Loucy (cell line): ENCODE measurements at regions not wholly inside any gene's neighbourhood (a gene's known extent, or its start where the extent isn't known, plus 50 kb on each side); places are given as distances from the start of the nearest gene placed in this dataset.

ENCODE experiments used
- H2AFZ ChIP-seq: fragments of 200-600 bp; sonication (generic); 2 replicates; pipeline ENCODE4 v1.6.0; 2016; ENCODE audit warnings: antibody characterized with exemption, mild to moderate bottlenecking, low read length, moderate library complexity
- H3F3A ChIP-seq: fragments of 200-600 bp; 2 replicates; pipeline ENCODE4 v1.6.0; 2016; ENCODE audit warnings: antibody characterized with exemption, low read depth, mild to moderate bottlenecking
- H3K27me3 ChIP-seq: fragments of 200-600 bp; sonication (generic); 2 replicates; pipeline ENCODE4 v1.6.1; 2014; ENCODE audit warnings: low read length, mild to moderate bottlenecking; ENCODE audit not compliant: insufficient read depth, poor library complexity, severe bottlenecking
- H3K36me3 ChIP-seq: fragments of 200-600 bp; sonication (generic); 2 replicates; pipeline ENCODE4 v1.6.1; 2016; ENCODE audit warnings: low read length; ENCODE audit not compliant: insufficient read depth
- H3K4me1 ChIP-seq: fragments of 200-600 bp; sonication (generic); 2 replicates; pipeline ENCODE4 v1.5.1; 2014; ENCODE audit warnings: low read length, mild to moderate bottlenecking; ENCODE audit not compliant: insufficient read depth, poor library complexity, severe bottlenecking
- H3K4me2 ChIP-seq: fragments of 200-600 bp; sonication (generic); 2 replicates; pipeline ENCODE4 v1.6.0; 2014; ENCODE audit warnings: antibody characterized with exemption, low read length, low read depth, mild to moderate bottlenecking; ENCODE audit not compliant: poor library complexity, severe bottlenecking
- H3K4me3 ChIP-seq: fragments of 200-600 bp; sonication (generic); 2 replicates; pipeline ENCODE4 v1.5.1; 2014; ENCODE audit warnings: low read length, mild to moderate bottlenecking, mixed read lengths; ENCODE audit not compliant: poor library complexity, severe bottlenecking
- H3K79me2 ChIP-seq: fragments of 200-600 bp; sonication (generic); 2 replicates; pipeline ENCODE4 v1.6.1; 2014; ENCODE audit warnings: low read length; ENCODE audit not compliant: insufficient read depth
- H3K9ac ChIP-seq: fragments of 200-600 bp; sonication (generic); 2 replicates; pipeline ENCODE4 v1.6.0; 2014; ENCODE audit warnings: mild to moderate bottlenecking, low read depth, low read length, moderate library complexity; ENCODE audit not compliant: poor library complexity, severe bottlenecking
- H3K9me2 ChIP-seq: fragments of 200-600 bp; sonication (generic); replicated peaks from 2 replicates; pipeline ENCODE4 v1.6.1; 2016; ENCODE audit warnings: low read depth, low read length, mixed read lengths
- H3K9me3 ChIP-seq: fragments of 200-600 bp; sonication (generic); 2 replicates; pipeline ENCODE4 v1.6.1; 2014; ENCODE audit warnings: mild to moderate bottlenecking, antibody characterized with exemption, low read length, low read depth; ENCODE audit not compliant: insufficient read depth
- H4K20me1 ChIP-seq: fragments of 200-600 bp; sonication (generic); 2 replicates; pipeline ENCODE4 v1.6.0; 2014; ENCODE audit warnings: antibody characterized with exemption, low read length, mild to moderate bottlenecking; ENCODE audit not compliant: insufficient read depth, poor library complexity, severe bottlenecking
- EZH2phosphoT487 ChIP-seq: fragments of 200-600 bp; IDR thresholded peaks from 2 replicates; pipeline ENCODE4 v1.6.1; 2018; ENCODE audit warnings: antibody characterized with exemption, mild to moderate bottlenecking, moderate library complexity, borderline replicate concordance
- TF ChIP-seq, protein P1 (sequence below): fragments of 200-600 bp; sonication (generic); conservative IDR thresholded peaks from 2 replicates; pipeline ENCODE4 v1.5.1; 2014; ENCODE audit warnings: mild to moderate bottlenecking, antibody characterized with exemption, low read length

DNA sequence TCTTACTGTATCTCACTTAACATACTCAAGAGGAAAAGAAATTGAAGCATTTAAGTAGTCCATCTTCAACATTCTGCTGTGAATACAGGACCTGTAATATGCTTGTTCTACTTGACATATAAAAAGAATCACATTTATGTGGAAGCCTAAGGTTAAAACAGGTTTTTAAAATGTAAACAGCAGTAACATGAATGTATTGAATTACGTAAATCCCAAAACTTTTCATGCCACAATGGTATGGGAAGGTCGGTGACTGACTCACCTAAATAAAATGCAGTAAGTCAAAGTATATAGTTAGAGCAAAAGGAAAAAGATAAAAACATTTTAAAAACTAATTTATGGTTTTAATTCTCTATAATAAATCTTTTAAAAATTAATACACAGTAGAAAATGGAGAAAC is 115.7 kb upstream of the TJP1 start:
- no peaks in the 10 kb centered on the region for H3K79me2 ChIP-seq
- no peak overlapping the region for H3K4me3 ChIP-seq
- H2AFZ ChIP-seq: no peak overlapping the region
- no peak overlapping the region for H3K4me2 ChIP-seq
- H3F3A ChIP-seq: no peaks in the 10 kb centered on the region
- H3K4me1 ChIP-seq: no peaks in the 10 kb centered on the region
- no peaks in the 10 kb centered on the region for H3K9me3 ChIP-seq
- no peaks in the 10 kb centered on the region for H3K9me2 ChIP-seq
- no peak overlapping the region for H3K9ac ChIP-seq
- TF ChIP-seq, protein P1, sequence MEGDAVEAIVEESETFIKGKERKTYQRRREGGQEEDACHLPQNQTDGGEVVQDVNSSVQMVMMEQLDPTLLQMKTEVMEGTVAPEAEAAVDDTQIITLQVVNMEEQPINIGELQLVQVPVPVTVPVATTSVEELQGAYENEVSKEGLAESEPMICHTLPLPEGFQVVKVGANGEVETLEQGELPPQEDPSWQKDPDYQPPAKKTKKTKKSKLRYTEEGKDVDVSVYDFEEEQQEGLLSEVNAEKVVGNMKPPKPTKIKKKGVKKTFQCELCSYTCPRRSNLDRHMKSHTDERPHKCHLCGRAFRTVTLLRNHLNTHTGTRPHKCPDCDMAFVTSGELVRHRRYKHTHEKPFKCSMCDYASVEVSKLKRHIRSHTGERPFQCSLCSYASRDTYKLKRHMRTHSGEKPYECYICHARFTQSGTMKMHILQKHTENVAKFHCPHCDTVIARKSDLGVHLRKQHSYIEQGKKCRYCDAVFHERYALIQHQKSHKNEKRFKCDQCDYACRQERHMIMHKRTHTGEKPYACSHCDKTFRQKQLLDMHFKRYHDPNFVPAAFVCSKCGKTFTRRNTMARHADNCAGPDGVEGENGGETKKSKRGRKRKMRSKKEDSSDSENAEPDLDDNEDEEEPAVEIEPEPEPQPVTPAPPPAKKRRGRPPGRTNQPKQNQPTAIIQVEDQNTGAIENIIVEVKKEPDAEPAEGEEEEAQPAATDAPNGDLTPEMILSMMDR: no peak
- TF ChIP-seq EZH2phosphoT487: no peak
- H4K20me1 ChIP-seq: no peaks in the 10 kb centered on the region
- no peaks in the 10 kb centered on the region for H3K36me3 ChIP-seq
- no peaks in the 10 kb centered on the region for H3K27me3 ChIP-seq

DNA sequence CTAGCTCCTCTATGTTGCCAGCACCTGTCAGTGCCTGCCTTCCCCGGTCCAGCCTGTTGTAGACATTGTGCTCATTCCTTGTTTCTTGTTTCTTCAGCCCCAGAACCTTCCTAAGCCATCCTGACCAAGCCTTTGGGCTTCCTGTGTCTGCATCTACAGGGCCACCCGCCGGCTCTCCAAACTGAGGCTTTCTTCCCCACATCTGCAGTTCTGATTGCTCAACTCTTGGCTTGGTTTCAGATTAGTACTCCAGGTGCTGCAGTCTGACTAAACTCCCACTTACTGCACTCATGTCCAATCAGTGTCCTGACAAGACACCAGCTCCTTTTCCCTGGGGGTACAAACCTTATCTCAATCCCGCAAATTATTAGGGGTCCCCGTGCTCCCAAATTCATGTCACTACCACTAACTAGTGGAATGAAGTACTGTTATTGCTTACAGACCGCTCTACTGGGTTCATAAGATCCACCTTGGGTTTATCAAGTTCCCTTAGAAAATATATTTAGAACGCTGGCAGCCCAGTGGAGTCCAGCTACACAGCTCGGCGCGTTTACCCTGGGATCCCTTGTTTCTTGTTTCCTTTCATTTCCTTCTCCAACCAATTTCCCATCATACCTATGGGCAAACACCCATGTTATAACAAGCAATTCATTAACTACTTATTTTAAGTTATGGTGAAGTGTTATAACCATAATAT is 114.2 kb upstream of the TJP1 start:
- H3K4me1 ChIP-seq: no peaks in the 10 kb centered on the region
- H2AFZ ChIP-seq: no peak overlapping the region
- no peaks in the 10 kb centered on the region for H3K79me2 ChIP-seq
- no peaks in the 10 kb centered on the region for H4K20me1 ChIP-seq
- no peak overlapping the region for H3K4me2 ChIP-seq
- H3K9me3 ChIP-seq: no peaks in the 10 kb centered on the region
- no peaks in the 10 kb centered on the region for H3K27me3 ChIP-seq
- no peak overlapping the region for H3K9ac ChIP-seq
- no peaks in the 10 kb centered on the region for H3F3A ChIP-seq
- H3K4me3 ChIP-seq: no peak overlapping the region
- no peak for TF ChIP-seq EZH2phosphoT487
- TF ChIP-seq, protein P1: no peak
- no peaks in the 10 kb centered on the region for H3K36me3 ChIP-seq
- no peaks in the 10 kb centered on the region for H3K9me2 ChIP-seq

DNA sequence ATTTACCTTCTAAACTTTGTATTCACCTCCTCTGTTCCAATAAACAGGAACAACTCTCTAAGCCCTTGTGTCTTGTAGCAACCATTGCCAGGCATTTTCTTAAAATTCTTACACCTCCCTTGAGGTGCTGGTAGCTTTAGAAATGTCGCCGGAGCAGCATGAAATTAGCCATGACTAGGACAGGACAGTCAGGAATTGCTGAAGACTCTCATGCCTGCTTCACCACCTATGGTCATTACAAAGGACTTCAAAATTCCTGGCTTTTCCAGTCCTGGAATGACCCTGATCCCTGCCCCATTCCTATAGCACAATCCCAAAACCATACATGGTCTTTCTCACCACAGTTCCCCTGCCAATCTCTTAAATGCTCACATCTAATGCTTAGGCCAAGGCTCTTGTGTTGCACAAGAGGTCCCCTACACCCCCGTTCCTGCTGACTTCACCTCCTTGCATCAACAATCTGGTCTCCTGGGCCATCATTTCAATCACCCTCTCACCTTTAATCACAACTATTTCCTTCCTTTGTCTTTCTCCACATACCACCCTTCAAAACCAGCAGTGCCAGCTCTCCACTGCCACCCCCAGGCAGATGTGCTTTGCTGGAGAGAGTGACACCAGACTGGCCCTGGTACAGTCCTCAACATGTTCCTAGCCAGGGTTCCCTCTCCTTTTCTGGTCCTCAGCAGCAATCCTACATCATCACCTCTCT is 113.2 kb upstream of the TJP1 start:
- Histone ChIP-seq H3K9ac (no peak overlapping the region), H3K4me2 (no peak overlapping the region), H3K79me2 (no peaks in the 10 kb centered on the region), H3K4me3 (no peak overlapping the region), H3K9me2 (no peaks in the 10 kb centered on the region), H2AFZ (no peak overlapping the region), H3K27me3 (no peaks in the 10 kb centered on the region), H4K20me1 (no peaks in the 10 kb centered on the region), H3K9me3 (no peaks in the 10 kb centered on the region), H3F3A (no peaks in the 10 kb centered on the region), H3K36me3 (no peaks in the 10 kb centered on the region), H3K4me1 (no peaks in the 10 kb centered on the region)
- no peak for TF ChIP-seq EZH2phosphoT487
- TF ChIP-seq, protein P1: peak; percentile 38; the same call in 1 of the 2 replicates
